ENCODE measurements at regions not wholly inside any gene's neighbourhood (a gene's known extent, or its start where the extent isn't known, plus 50 kb on each side); places are given as distances from the start of the nearest gene placed in this dataset.
"Not testable (repeated sequence)": the region's sequence is repeated elsewhere in the genome, so short reads cannot be mapped to it uniquely, and the experiment has no call there.

DNA sequence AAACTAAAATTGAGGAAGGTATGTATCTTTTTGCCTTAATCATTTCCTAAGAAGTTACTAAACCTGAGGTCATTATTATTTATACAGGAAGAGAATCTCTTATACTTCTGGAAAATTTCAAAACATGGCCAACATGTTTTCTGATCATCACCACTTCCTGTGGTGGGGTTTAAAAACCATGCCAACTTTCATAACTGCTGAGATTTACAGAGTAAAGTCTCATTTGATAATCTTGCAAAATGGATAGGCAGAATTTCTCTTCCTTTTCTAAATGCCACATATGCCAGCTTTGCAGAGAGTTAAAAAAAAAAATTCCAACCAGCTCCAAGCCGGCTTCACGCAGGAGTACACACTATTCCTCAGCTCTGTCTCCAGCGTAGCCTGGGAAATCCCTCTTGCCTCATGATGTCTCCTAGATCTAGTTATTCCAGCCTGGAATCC, 124.3 kb upstream of the SPRED1 start:
- DNase-seq (ENCODE audit: low spot score): no peak

DNA sequence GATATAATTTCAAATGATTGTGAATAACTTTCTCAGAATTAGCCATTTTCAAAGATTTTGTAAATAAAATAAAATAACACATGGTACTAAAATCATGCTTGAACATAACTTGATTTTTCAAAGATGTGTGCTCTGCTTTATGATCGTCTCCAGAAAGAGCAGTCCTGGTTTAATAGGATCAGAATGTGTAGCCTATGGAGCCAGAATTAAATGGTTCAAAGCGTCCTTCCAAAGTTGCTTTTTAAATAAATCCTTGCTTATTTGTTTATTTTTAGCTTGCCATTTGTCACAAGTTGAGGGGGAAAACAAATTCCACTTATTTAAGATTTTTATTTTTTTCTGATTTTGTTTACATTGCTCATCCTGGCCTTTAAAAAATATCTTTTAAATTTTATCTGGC, 123.7 kb upstream of the SPRED1 start:
- no peak for DNase-seq (ENCODE audit: low spot score)

- no peak for DNase-seq (ENCODE audit: low spot score)
Measured at GRCh38 chr15:38129531-38130204, 123.0 kb upstream of the SPRED1 start.

DNA sequence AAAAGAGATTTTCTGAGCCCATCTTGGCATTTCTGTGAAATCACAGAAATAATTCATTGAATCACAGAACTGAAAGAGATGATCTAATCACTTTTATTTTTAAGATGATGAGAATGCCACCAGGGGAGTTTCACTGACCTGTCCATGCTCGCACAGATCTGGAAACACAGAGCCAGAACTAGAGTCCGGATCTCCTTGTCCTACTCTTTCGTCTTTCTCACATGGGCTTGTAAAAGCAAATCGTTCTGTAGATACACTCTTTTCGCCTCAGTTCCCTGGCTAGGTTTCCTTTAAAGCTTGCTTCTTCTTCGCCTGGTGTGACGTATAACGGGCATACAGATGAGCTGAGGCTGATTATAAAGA, 122.5 kb upstream of the SPRED1 start:
- no peak for DNase-seq (ENCODE audit: low spot score)

DNA sequence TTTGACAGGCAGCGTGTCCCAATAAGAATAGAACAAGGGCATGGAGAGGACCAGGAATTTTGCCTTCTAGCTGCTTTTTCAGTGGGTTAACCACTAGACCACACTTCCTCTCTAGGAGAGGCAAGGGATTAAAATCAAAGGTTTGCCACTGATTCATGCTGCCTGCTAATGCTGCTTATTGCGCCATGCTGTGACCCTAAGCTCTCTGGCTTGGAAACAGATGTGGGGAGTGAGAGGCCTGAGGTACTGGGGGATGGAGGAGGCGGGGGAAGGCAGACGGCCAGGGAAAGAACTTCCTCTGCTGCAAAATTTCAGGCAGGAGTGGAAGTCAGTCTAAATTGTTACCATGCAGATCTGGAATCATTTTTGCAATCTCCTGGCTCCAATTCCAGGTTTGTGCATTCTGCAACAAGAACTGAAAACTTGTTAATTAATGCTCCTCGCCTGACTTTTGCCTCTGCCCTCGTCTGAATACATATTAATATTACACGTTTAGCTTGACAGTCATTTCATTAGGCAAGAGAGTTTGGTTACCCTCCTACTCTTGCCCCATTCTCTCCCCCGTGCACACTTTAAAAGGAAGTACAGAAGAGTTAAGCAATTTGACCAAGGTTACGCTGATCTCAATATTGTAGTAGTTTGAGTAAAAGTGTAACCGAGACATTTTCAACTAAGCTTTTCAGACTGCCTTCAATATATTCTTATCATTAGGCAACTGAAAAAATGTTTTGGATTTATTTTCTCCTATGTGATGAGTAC, 121.7 kb upstream of the SPRED1 start:
- DNase-seq (ENCODE audit: low spot score): peak; percentile 37

DNA sequence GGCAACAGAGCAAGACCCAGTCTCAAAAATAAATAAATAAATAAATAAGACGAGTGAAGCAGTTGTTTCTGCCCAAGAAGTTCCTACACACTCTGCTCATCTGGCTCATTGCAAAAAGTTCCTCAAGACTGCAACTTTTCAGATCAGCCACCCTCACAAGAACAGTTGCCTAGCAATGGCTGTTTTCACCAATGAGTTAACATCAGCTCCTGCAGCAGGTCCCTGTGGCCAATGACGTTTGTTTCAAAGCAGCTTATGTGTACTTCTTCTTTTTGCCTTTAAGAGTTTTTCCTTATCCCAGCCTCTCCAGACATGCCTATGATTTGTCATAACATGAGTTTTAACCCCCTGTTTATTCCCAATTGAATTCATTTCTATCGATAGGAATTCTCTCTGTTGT, 118.4 kb upstream of the SPRED1 start:
- DNase-seq (ENCODE audit: low spot score): no peak

DNA sequence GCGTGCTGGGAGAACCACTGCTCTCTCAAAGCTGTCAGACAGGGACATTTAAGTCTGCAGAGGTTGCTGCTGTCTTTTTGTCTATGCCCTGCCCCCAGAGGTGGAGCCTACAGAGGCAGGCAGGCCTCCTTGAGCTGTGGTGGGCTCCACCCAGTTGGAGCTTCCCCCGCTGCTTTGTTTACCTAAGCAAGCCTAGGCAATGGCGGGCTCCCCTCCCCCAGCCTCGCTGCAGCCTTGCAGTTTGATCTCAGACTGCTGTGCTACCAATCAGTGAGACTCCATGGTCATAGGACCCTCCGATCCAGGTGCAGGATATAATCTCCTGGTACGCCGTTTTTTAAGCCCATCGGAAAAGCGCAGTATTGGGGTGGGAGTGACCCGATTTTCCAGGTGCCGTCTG, 110.4 kb upstream of the SPRED1 start:
- DNase-seq (ENCODE audit: low spot score): not testable (repeated sequence)

DNA sequence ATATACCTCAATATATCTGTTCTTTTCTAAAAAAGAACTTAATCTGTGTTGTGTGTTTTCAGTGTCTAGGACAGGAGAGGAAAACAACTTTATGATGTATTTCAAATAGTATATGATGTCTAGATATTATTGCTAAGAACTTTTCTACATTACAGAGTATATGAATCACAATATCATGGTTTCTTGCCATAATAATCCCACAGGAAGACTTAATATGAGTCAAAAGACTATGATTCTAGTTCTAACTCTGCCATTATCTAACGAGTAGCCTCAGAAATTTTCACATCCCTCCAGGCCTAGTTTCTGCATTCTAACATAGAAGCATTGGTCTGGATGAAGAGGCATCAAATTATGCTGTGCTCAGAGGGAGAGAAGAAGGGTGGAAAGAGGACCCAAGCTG, 107.7 kb upstream of the SPRED1 start:
- DNase-seq (ENCODE audit: low spot score): no peak

DNA sequence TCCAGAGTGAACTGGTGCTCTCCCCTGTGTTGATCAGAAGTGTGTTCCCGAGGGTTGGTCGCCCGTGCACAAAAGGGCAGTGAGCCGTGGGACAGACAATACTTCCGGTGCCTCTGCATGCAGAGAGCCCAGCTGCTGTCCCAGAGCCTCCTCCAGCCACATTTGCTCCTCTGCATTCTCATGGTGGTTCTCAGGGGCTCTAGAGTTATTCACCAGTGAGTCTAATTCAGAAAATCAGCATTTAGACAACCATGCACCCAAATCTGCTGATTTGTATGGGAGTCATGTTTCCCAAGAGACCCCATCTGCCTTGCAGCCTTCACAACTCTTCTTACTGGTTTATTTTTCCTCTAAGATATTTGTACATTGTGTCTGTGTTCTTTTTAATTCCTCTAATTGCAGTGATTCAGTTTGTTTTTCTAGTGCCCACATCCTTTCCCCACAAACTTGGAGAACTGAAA, 107.0 kb upstream of the SPRED1 start:
- no peak for DNase-seq (ENCODE audit: low spot score)

DNA sequence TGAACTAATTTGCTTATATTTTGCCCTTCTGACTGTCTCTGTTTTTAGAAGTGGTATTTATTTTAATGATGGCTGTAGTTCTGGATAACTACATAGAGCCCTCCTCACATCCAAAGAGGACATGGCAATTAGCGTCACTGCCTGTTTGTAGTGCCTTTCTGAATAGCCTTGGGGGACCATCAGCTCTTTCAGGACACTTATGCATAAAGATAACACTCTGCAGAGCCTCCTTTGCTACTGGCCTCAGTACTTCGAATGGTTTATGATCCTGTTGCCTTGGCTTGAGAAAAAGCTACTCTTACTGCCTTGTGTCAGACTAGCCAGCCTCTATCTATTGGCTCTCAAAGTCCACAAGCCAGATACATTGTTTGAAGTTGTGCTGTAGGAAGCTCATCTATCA, 105.4 kb upstream of the SPRED1 start:
- DNase-seq (ENCODE audit: low spot score): no peak

- DNase-seq (ENCODE audit: low spot score): no peak
Measured at GRCh38 chr15:38148471-38148870, 104.2 kb upstream of the SPRED1 start.

DNA sequence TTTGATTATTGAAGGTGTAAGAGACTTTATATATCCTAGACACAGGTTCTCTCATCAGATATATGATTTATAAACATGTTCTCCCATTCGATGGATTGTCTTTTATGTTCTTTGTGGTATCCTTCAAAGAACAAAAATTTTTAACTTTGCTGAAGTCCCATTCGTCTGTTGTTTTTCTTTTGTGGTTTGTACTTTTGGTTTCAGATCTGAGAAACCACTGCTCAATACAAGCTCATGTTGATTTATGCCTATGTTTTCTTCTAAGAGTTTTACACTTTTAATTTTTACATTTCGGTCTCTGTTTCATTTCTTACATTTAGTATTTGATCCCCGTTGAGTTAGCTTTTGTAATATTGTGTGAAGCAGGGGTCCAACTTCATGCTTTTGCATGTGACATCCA, 103.3 kb upstream of the SPRED1 start:
- no peak for DNase-seq (ENCODE audit: low spot score)

- no peak for DNase-seq (ENCODE audit: low spot score)
Measured at GRCh38 chr15:38150148-38150547, 102.5 kb upstream of the SPRED1 start.

DNA sequence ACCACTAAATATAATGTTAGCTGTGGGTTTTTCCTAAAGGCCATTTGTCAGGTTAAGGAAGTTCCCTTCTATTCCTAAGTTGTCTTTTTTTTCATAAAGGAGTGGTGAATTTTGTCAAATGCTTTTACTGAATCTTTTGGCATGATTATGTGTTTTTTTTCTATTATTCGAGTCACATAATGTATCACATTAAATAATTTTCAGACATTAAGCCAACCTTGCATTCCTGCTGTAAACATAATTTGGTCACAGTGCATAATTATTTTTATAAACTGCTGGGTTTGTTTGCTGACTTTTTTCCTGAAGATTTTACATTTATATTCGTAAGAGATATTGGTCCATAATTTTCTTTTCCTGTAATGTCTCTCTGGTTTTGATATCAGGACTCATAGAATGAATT, 101.8 kb upstream of the SPRED1 start:
- DNase-seq (ENCODE audit: low spot score): no peak

GRCh38 chr15:38153781-38154180, 98.9 kb upstream of the SPRED1 start:
- no peak for DNase-seq (ENCODE audit: low spot score)

DNA sequence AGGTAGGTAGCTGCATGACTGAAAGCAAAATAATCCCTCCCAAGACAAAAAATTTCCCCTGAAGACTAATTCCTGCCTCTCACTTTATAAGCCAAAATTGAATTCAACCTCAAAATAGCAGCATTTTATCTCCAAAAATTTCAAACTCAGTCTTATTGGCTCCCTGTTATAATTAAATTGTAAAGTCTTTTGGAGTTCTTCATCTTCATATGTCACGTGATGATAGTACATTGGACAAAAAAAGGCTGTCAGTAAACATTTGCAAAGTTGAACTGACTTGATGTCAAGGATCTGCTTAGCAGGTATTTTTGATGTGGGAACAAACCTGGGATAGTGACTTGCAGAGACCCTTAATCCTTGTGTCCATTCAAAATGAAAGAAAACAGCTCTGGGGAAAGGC, 98.4 kb upstream of the SPRED1 start:
- no peak for DNase-seq (ENCODE audit: low spot score)

DNA sequence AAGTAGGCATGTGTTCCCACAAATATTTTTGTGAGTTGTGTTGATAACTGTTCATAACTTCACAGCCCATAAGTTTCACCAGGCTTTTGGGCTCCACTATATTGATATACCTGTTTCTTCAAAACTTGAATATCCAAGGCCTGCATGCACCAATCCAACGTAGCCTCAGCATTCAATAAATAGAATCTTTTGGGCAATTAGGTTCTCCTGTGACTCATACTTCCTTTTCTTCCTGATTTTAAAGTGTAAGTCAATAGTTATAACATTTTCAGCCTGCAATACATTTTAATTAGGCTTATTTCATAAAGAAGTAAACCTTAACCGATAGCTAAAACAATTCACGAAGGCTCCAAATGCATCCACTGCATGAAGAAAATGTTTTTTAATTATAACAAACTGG, 97.8 kb upstream of the SPRED1 start:
- DNase-seq (ENCODE audit: low spot score): no peak

DNA sequence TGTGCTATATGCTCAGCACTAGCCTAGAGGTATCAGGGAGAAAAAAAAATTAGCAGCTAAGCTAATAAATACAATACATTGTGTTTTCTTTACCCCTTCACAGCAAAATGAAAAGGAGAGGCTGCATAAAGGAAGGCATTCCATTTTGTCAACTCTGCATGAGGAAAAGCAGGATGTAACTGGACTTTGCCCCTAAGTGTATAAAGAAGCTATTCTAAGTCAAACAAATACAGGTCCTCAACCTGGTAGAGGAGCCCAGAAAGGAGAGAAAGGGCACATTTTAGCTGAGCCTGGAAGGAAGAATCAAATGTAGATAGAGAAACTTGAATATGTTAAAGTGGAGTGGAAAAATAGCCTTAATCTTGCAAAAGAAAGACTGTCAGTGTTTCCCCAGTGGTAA, 89.0 kb upstream of the SPRED1 start:
- DNase-seq (ENCODE audit: low spot score): no peak

DNA sequence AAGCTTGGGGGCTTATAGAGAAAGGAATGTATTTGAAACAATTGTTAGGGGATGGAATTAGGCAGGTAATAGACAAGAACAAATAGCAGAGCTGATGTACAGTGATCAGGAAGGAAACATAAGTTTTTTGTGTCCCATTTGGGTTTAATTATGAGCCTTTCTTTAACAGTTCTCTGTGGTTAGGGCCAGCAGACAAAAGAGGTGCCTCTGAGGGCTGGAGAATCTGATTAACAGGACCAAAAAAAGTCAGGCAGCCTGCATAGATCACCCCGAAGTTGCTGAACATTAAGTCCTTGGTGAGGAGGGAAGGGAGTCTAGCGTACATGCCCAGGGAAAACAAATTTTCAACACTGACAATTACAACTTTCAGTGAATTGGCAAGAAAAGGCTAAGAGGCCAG, 88.6 kb upstream of the SPRED1 start:
- DNase-seq (ENCODE audit: low spot score): no peak

DNA sequence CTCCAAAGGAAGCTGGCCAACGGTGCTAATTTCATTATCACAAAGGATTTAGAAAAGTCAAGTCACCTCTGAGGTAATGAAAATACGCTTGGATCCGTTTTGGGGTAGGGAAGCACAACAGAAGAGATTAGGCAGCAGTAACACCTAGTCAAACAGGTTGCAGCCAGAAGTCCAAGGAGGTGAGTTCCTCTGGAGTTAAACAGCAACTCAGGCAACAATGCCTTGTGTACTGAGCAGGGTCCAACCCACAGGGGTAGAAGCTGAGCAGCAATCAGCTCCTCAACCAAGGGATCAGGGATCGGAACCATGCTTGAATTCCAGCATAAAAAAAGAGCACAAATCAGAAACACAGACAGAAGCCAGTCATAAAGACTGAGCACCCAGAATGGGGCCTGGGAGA, 88.1 kb upstream of the SPRED1 start:
- DNase-seq (ENCODE audit: low spot score): no peak

DNA sequence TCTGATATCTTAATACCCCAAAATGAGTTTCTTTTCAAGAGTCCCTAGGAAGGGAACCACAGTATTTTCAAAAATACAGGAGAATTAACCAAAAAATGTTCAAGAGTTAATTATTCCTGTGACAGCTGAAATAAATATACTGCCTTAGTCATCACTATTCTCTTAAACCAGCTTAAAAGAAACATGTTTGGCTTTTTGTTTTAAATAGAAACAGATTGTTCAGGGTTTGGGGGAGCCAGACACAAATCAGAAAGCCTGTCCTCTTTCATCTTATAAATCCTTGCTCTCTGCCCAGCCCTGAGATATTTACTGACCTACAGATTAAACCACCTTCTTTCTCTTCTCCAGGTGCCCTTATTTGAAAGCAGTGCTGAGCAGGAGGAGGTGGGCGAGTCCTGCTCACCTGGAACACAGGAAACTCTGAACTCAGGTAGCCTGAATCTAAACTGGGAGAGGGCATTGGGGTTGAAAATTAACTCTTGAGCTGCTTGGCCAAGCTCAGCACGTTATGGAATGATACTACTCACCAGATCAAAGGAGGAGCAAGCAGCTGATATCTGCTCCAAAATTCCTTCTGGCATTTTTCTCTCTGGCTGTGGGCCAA, 84.1 kb upstream of the SPRED1 start:
- no peak for DNase-seq (ENCODE audit: low spot score)

DNA sequence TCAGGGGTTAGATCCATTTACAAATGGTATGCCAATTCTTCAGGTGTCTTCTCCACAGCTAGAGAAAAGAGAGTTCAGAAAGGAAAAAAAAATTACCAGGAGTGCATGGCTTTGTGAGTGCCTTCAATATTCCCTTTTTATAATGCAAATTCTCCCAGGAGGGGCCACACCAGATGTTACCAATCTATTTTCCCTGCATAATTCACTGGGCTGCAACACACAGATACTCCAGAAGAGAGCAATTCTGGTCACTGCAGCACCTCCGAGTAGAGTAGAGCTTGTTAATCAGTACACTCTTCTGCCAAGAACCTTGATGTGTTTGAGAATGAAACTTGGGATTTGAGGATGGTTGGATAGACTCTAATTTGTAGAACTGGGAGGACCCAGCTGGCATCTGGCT, 80.7 kb upstream of the SPRED1 start:
- no peak for DNase-seq (ENCODE audit: low spot score)

- DNase-seq (ENCODE audit: low spot score): no peak
Measured at GRCh38 chr15:38174691-38175090, 77.9 kb upstream of the SPRED1 start.

- DNase-seq (ENCODE audit: low spot score): no peak
Measured at GRCh38 chr15:38176155-38176554, 76.5 kb upstream of the SPRED1 start.

Data from activated CD4-positive, alpha-beta T cell treated with anti-CD3 and anti-CD28 coated beads, Interleukin-2, Interleukin-4, amounts not matched to agents 100 ng/mL and 50 ng/mL, durations not matched to agents 16 hours and 8 hours (primary cell).